HG03469 (cell line): ENCODE measurements at regions not wholly inside any gene's neighbourhood (a gene's known extent, or its start where the extent isn't known, plus 50 kb on each side); places are given as distances from the start of the nearest gene placed in this dataset.
"Not testable (repeated sequence)": the region's sequence is repeated elsewhere in the genome, so short reads cannot be mapped to it uniquely, and the experiment has no call there.

Experiments
- ATAC-seq: cut with Tn5 transposase; IDR thresholded peaks from one replicate; pipeline ENCODE4 v1.9.1; 2021; ENCODE audit warnings: mild to moderate bottlenecking, moderate library complexity, moderate number of reproducible peaks; ENCODE audit not compliant: unreplicated experiment

GRCh38 chr4:131883181-131883580 lies 1265.9 kb upstream of the PCDH10 start:
- ATAC-seq: not testable (repeated sequence)

DNA sequence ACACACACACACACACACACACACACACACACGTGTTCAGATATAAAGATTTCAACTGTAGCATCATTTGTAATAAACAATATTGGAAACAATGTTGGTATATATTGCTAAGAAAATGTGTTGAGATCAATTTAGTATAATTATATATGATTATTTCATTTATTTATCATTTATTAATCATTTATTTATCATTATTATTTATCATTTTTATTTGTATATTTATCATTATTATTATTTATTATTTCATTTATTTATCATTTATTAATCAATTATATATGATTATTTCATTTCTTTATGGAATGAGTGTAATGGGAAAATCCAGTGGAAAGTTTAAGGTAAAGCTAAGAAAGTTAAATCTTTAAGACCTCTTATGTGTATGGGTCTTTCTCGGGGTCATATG lies 1223.4 kb upstream of the PCDH10 start:
- ATAC-seq: not testable (repeated sequence)

GRCh38 chr4:131967646-131968045 lies 1181.4 kb upstream of the PCDH10 start:
- ATAC-seq: not testable (repeated sequence)

DNA sequence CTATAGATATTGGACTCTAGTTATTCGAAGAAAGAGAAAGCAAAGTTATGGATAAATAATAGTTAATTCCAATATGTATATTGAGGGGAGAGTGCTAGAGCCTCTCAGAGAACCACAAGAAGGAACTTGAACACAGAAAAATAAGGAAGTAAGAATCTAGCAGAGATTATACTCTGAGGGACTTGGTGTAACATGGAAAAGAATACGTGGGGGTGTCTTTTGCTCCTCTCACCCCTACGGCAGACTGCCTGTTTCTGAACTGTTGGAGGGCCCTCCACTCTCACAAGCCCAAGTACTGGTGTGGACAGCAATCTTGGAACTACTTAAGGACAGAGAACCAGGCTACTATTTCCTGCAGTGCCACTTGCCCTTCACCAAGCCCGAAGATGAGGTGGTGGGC lies 1174.4 kb upstream of the PCDH10 start:
- no peak for ATAC-seq

DNA sequence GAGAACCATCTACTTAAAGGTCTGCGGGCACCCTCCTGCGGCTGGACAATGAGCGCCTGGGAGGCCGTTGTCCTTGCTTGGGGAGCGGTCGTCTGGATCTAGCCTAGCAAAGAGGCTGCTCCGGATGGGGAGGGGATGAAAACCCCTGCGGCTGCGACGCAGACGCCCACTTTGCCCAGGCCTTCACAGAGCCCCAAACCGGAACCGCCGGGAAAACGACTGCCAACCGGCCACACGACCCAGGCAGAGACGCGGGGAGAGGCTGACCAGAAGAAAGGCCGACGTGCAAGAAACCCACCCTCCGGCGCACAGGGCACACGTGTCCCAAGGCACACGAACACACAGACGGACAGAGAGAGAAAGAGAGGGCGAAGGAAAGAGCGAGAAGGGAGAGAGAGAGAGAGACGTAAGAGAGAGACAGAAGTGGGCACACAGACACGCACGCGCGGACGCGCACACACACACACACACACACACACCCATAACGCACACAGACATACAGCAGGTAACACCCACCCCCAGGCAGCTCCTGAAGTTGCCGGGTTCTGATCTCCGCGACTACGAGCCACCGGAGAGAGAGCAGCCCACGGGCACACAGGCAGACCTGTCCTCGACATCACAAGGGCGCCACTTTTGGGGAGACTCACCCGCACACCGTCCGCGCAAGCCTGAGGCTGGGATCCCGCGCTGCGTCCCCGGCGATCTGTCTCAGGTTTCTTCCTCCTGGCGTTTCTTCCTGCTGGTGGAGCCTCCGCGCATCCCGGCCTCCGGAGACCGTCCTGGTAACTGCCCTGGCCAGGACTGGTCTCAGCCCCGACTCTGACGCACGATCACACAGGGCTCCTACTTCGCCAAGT lies 1173.6 kb upstream of the PCDH10 start:
- not testable (repeated sequence) for ATAC-seq

GRCh38 chr4:131976133-131977002 lies 1172.7 kb upstream of the PCDH10 start:
- ATAC-seq: not testable (repeated sequence)

- no peak for ATAC-seq
Observed at GRCh38 chr4:131978120-131978519, 1171.0 kb upstream of the PCDH10 start.

GRCh38 chr4:131989576-131989975 lies 1159.5 kb upstream of the PCDH10 start:
- ATAC-seq: no peak

DNA sequence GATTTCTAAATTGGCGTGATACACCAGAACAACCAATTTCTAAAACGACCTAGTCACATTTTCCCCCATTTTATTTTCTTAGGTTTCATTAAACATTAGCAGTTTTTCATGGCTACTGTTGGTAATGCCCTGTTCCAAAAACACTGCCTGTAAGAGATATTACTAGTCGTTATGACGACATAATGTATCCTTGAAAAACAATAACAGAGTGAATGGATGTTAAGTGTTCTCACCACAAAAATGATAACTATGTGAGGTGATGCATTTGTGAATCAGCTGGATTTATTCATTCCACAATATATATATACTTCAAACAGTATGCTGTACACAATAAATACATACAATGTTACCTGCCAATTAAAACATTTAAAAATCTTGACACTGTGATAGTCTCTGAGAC lies 1147.6 kb upstream of the PCDH10 start:
- ATAC-seq: no peak

DNA sequence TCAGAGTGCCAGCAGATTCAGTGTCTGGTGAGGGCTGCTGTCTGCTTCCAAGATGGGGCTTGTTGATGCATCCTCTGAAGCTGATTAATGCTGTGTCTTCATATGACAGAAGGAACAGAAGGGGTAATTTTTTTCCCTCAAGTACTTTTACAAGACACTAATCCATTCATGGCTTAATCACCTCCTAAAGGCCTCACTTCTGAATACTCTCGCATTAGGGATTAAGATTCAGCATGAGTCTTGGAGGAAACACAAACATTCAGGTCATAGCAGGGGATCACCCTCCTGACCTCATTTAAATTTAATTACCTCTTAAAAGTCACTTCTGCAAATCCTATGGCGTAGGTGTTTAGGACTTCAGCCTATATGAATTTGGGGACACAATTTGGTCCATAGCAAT lies 1145.5 kb upstream of the PCDH10 start:
- ATAC-seq: no peak

GRCh38 chr4:132015321-132015720 lies 1133.8 kb upstream of the PCDH10 start:
- no peak for ATAC-seq

DNA sequence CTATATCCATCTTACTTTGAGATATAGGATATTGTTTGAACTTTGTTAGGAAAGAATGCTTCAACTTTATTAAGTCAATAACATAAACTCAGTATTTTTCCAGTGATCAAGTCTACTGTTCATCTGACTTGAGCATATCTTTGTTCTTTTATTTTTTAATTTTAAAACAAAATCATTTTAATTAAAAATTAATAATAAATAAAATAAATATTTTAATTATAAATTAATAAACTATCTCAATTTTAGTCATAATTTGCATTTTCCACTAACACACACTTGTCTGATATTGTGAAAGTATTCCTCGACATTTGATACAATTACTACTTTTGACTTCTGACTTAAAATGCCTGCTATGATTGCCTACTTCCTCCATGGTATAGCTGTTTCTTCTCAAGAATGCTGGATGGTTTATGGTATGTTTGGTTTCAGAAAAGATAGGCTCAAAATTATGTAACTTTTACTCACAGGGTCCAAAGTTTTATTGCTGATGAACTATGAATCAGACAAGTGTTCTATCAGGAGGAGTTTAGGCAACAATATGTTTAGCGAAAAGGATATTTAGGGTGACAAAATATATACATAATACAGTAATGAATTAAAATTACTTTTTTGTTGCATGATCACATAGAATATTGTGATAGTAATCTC lies 1132.3 kb upstream of the PCDH10 start:
- ATAC-seq: no peak

GRCh38 chr4:132026166-132026565 lies 1122.9 kb upstream of the PCDH10 start:
- no peak for ATAC-seq

- no peak for ATAC-seq
Observed at GRCh38 chr4:132026816-132027215, 1122.3 kb upstream of the PCDH10 start.

DNA sequence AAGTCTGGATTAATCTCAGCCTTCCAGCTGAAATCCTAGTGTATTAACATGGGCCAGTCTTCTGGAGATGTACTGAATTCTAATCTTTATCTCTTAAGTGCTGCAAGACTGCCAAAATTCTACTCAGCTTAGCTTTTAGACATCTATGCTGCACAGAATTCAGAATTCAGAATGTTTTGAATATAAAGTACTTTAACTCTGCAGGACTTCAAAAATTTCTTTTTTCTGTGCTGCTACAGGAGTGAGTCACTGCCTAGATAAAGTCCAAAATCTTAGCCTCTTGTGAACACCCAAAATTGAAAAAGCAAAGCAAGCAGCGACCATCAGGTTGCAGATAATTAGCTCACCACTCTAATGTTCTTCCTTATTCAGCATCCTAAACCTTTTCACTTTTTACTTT lies 1092.6 kb upstream of the PCDH10 start:
- no peak for ATAC-seq

DNA sequence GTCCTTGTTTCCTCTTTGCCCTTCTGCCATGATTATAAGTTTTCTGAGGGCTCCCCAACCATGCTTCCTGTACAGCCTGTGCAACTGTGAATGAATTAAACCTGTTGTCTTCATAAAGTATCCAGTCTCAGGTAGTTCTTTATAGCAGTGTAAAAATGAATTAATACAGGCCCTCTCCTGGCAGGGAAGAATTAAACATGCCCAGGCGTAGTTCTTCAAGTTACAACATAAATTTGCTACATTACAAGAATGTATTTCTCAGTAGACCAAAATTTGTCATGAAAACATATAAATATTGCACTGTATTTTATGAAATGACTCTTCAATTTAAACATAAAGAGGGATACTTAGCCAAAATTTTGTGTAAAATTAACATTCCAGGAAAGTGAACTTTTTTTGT lies 1089.9 kb upstream of the PCDH10 start:
- no peak for ATAC-seq

GRCh38 chr4:132062611-132063239 lies 1086.4 kb upstream of the PCDH10 start:
- no peak for ATAC-seq

DNA sequence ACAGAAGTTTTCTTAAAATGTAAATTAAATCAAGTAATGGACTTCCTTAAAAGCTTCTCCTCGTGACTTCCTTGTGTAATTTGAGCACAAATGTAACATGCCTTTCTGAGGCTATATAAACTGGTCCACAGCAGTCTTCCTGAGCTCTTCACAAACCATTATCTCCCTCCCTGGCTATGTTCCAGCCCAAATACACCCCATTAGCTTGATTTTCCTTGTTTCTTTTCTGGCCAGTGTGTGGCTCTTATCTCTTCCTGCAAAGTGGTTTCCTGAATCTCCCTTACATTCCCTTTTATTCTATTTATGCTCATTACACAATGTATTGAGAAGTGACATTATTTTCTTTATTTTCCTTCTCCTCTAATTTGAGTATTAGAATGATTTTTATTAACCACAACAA lies 1085.3 kb upstream of the PCDH10 start:
- ATAC-seq: no peak

DNA sequence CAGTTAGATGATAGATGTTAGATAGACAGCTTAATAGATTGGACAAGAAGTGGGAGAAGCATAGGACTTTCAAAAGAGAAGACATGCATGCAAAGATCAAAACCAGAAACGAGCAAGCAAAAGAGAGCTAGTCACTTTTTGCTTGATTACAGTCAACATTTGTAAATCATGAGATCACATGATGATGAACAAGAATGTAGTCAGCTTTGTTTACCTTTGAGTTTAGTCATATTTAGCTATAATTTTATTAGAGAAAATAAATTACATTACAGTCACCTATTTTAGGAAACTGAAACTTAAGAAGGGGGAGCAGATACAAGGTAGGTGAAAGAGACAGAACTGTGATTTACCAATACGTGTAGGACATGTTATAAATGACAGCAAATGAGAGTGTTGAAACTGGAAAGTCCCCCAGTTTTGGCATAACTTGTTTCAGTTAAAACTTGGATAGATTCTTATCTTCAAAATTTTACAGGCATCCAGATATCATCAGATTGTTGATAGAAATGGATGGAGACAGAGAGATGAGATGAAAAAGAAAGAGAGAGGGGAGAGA lies 1083.1 kb upstream of the PCDH10 start:
- no peak for ATAC-seq

DNA sequence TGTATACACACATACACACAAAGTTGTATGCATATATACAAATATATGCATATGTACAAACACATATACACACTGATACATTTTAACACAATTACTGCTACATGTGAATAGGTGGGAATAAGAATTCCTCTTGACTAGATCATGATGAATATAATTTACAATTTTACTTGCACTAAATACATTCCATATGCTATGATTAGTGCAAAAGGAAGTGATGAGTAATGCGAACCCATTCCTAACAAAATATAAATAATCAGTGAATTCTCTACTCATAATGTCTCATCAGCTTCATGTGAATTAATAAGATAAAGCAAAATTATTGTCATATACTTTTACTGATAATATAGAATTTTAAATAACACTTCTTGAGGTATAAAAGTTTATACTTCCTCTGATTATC lies 1077.3 kb upstream of the PCDH10 start:
- no peak for ATAC-seq

DNA sequence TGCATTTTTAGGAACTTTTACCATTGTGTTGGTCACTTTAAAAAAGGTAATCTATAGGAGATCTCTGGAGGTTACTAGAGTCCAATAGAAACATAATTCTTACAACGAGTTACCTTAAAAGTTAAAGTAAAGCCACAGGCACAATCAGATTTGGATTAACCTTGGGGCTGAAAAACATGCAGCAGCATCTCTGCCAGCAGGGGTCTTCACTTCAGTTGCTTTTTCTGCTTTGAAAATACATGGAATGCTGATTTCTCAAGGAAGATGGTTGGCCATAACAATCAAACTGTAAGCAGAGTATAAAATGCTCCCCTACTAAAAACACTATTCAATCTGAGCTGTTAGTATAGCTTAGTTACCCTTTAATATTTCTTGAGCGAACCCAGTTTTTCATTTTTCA lies 1072.3 kb upstream of the PCDH10 start:
- no peak for ATAC-seq
